Stimulated activated CD4-positive, alpha-beta T cell treated with anti-CD3 and anti-CD28 coated beads, Interleukin-2, amount 100 ng/mL, for 24 hours (primary cell): ENCODE measurements at regions not wholly inside any gene's neighbourhood (a gene's known extent, or its start where the extent isn't known, plus 50 kb on each side); places are given as distances from the start of the nearest gene placed in this dataset.
"Not testable (repeated sequence)": the region's sequence is repeated elsewhere in the genome, so short reads cannot be mapped to it uniquely, and the experiment has no call there.

Experiments
- DNase-seq, 2 donors: peaks; one replicate each; pipeline ENCODE4 v3.0.0-alpha.2; 2020

GRCh38 chr7:156545979-156546378 lies 94.6 kb upstream of the RNF32 start:
- DNase-seq = no peak

DNA sequence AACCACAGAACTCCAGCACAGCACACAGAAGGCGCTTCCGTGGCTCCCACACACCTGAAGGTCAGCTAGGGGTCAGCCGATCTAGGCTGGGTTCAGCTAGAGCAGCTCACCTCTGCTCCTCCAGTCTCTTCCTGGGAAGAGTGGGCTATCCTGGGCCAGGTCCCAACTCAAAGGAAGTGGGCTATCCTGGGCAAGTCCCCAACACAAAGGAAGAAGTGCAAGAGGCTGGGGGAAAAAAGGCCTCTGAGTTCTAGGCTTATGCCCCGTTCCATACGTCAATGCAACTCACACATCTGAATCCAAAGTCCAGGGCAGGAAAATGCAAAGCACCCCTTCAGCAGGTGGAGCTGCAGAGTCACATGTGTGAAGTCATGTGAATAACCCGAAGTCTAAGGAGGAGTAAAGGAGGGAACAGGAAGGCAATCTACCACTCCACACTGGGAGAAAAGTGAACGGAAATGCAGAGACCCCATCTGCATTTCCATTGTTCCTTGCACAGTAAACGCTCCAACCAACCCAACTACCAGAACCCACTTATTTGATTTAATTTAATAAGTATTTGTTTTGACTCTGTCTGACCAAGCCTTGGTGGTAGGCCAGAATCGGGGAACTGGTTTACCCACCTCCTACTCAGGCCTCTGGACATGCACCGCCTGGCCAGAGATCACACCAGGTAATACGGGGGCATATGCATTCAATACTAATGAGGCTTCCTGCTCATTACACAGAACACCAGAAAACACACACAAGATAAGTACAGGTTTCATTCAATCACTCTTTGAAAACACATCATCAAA lies 95.5 kb upstream of the RNF32 start:
- no peak for DNase-seq

- no peak for DNase-seq
These were observed 96.6 kb upstream of the RNF32 start for GRCh38 chr7:156543699-156544598.

- DNase-seq = no peak
These were observed 99.9 kb upstream of the RNF32 start for GRCh38 chr7:156540619-156541165.

DNA sequence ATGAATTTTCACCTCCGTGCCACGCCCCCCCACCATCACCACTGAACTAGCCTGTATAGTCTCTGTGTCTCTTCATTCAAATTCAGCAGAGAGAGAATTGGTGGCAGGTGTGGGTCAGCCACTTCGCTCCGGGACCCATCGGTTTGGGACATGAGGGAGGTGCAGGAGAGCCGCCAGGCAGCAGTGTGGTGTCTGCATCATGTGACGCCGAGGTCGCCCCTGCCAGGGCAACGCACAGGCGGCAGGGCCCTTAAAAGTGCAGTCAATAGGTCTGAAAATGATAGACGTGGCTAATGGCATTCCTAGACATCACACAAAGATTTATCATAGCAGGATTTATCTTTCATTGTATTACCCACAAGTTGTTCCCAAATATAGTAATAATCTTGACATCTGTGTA lies 100.6 kb upstream of the RNF32 start:
- DNase-seq = no peak

DNA sequence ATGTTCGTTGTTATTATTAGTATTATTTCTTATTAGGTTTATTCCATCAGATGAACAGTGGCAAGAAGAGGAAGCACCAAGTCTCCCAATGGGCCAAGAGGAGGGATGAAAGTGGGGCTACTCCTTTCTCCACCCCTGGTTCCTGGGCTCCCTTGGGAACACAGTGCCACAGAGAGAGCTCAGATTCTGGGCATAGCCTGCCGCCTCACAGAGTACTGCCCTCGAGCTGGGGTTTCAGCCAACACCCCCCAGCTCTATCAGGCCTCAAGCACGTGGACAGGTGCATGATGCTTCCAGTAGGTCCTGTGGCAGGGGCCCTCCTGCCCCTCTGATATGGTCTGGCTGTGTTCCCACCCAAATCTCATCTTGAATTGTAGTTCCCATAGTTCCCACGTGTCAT lies 103.6 kb upstream of the RNF32 start:
- DNase-seq = no peak

- no peak for DNase-seq
These were observed 105.6 kb upstream of the RNF32 start for GRCh38 chr7:156534925-156535324.

GRCh38 chr7:156533964-156534363 lies 106.6 kb upstream of the RNF32 start:
- no peak for DNase-seq

DNA sequence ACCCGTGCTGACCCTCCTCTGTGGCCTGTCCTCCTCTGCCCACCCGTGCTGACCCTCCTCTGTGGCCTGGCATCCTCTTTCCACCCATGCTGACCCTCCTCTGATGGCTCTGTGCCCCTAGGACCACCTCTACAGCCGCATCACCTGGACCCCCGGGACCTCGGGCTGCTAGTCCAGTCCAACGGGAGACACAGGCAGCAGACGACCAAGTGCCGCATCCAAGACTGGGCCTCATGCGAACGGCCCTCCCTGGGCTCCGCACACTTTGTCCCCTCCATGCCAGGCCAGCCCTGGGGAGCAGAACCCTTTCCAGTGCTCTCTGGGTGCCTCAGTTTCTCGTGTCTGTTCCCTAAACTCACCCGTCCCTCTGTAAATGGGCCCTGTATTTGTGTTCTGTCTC lies 107.2 kb upstream of the RNF32 start:
- DNase-seq = no peak

- DNase-seq = no peak
These were observed 108.5 kb upstream of the RNF32 start for GRCh38 chr7:156532016-156532602.

DNA sequence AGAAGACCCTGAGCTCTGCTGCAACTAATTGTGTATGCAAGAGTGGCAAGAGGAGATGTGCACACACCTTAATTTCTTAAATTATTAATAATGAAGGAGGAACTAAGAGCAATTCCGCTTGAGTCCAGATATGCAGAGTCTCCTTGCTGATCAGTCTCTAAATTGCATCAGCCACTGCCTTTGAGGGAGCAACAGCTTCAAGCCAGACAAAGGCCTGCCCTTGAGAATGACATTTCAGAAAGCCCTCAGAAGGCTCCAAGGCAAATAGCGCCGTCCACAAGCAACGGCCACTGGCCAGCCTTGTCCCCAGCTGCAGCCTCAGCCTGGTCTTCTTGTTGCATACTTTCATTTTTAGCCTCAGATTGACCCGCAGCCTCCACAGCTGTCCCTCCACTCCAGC lies 110.6 kb upstream of the RNF32 start:
- DNase-seq = no peak

- no peak for DNase-seq
These were observed 113.1 kb upstream of the RNF32 start for GRCh38 chr7:156527458-156527890.

GRCh38 chr7:156524818-156525597 lies 115.6 kb upstream of the RNF32 start:
- DNase-seq = no peak

GRCh38 chr7:156523447-156524048 lies 117.0 kb upstream of the RNF32 start:
- no peak for DNase-seq

GRCh38 chr7:156522801-156523200 lies 117.8 kb upstream of the RNF32 start:
- DNase-seq = no peak

DNA sequence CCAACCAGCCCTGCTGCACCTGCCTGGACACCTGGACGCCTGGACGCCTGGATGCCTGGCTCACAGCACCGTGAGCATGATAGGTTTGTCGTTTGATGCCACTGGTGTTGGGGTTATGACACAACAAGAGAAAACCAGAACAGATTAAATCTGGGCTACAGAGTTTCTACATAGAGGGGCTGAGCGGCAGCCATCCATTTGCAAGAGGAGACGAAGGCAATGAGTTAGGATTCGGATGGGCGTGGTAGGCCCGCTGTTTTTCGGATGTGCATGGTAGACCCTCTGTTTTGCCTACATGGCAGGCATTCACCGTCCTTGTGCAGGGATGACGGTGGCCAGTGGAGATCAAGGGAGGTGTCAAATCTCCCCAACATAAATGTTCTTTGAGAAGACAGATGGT lies 121.5 kb upstream of the RNF32 start:
- DNase-seq = no peak

- DNase-seq = no peak
These were observed 122.1 kb upstream of the RNF32 start for GRCh38 chr7:156518466-156518865.

- not testable (repeated sequence) for DNase-seq
These were observed 122.7 kb upstream of the RNF32 start for GRCh38 chr7:156517858-156518257.

DNA sequence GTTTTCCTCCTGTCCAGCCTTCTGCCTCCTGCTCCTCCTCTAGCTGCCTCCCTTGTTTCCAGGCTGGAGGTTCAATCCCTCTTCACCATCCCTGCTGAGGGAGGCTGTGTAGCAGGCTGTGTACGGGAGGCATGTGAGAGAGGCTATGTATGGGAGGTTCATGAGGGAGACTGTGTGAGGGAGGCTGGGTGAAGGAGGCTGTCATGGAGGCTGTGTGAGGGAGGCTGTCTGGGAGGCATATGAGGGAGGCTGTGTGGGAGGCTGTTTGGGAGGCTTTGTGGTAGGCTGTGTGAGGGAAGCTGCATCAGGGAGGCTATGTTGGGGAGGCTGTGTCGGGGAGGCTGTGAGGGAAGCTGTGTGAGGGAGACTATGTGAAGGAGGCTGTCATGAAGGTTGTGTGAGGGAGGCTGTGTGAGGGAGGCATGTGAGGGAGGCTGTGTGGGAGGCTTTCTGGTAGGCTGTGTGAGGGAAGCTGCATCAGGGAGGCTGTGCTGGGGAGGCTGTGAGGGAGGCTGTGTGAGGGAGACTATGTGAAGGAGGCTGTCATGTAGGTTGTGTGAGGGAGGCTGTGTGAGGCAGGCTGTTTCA lies 123.7 kb upstream of the RNF32 start:
- no peak for DNase-seq

DNA sequence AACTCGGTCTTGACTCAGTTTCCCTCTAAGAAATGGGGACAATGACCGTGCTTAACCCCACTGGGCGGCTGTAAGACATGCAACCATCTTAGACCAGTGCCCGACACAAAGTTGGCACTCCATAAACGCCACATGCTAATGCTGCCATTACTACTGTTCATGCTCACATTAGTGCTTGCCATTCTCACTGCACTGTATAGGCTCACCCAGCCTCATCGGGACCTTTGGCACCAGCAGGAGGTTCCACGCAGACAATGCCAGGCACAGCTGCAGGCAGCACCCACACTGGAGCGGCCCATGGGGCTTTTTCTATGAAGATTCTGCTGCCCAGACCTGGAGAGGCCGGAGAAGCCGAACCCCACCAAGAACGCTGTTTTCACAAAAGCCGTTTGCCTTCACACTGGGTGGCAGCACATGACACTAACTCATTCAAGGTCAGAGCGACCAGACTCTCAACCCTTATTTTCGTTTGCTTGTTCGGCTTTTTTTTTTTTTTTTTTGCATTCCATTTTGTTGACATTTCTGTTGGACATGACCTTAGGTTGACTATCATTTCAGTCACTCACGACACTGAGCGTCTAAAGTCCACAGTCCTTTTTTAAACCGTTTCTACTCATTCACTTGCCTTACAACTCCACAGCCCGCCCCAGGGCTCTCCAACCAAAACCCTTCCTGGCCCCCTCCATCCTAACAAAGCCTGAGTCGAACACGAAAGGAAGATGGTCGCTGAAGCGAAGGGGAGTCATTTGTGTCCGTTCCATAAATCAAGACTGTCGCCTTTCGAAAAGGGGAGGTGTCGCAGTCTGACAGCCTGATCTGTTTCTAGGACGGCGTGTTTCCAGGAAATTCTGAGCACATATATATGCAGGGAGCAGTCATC lies 124.4 kb upstream of the RNF32 start:
- no peak for DNase-seq

DNA sequence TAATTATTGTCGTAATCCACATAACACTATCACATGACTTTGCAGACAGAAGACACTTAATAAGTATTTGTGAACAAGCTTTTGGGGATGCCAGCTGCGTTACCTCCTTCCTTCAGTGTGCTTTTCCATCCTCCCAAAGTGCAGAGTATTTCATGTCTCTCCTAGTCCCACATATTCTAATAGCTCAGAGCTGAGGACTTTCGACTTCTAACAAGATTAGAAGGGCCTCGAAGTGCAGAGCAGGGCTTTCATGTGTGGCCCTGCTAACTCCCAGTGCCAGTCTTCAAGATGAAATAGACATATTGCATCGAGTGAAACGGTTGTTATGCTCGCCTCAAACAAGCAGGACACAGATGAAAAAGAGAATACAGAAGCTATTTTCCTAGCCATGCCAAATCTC lies 125.7 kb upstream of the RNF32 start:
- no peak for DNase-seq
